Fibroblast of villous mesenchyme (primary cell): ENCODE measurements at regions not wholly inside any gene's neighbourhood (a gene's known extent, or its start where the extent isn't known, plus 50 kb on each side); places are given as distances from the start of the nearest gene placed in this dataset.

Source experiments
- DNase-seq: peaks from one replicate; pipeline ENCODE4 v3.0.0-alpha.2; 2010; ENCODE audit warnings: low read depth
- H3K4me3 ChIP-seq: 2 replicates; pipeline ENCODE4 v1.5.1; 2011; ENCODE audit warnings: low read depth, mild to moderate bottlenecking, low read length
- TF ChIP-seq, protein P1 (sequence below): IDR thresholded peaks from 2 replicates; pipeline ENCODE4 v1.5.1; 2012; ENCODE audit warnings: low read depth, mild to moderate bottlenecking, low read length; ENCODE audit not compliant: insufficient read depth

- TF ChIP-seq, protein P1, sequence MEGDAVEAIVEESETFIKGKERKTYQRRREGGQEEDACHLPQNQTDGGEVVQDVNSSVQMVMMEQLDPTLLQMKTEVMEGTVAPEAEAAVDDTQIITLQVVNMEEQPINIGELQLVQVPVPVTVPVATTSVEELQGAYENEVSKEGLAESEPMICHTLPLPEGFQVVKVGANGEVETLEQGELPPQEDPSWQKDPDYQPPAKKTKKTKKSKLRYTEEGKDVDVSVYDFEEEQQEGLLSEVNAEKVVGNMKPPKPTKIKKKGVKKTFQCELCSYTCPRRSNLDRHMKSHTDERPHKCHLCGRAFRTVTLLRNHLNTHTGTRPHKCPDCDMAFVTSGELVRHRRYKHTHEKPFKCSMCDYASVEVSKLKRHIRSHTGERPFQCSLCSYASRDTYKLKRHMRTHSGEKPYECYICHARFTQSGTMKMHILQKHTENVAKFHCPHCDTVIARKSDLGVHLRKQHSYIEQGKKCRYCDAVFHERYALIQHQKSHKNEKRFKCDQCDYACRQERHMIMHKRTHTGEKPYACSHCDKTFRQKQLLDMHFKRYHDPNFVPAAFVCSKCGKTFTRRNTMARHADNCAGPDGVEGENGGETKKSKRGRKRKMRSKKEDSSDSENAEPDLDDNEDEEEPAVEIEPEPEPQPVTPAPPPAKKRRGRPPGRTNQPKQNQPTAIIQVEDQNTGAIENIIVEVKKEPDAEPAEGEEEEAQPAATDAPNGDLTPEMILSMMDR = no peak
- no peak overlapping the region for H3K4me3 ChIP-seq
- DNase-seq = no peak
Measured at GRCh38 chr4:97334348-97334747, 808.9 kb downstream of the STPG2 start.

DNA sequence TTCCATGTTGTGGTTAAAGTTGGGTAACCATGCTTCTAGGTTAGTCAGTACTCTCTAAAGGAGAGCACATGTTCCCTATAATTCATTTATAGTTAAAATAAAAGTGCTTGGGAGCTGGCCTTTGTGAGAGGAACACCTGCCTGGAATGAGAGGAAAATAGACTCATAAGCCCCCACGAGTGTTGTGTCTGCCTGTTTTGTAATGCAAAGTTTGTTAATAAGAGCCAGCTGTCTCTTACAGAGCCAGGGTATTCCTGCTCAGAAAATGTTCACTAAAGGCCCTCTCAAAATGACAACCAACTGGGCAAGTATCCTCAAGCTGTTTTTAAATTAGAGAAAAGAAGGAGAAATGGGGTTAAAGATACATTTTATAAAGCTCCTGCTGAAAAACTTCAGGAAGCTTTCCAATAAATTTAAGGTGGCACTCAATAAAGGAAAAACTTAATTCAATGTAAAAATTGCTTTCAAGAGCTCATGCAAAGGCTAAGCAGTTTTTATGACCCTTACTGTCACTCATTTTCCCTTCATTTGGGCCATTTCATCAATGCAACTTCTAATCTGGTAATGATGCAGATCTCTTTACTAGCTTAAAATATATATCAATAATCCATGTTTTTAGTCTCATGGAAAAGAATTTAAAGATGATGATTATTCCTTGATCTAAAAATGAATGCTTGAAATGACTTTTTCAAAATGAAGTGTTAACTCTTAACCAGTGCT, 793.6 kb downstream of the STPG2 start:
- TF ChIP-seq, protein P1 = no peak
- no peak for DNase-seq

DNA sequence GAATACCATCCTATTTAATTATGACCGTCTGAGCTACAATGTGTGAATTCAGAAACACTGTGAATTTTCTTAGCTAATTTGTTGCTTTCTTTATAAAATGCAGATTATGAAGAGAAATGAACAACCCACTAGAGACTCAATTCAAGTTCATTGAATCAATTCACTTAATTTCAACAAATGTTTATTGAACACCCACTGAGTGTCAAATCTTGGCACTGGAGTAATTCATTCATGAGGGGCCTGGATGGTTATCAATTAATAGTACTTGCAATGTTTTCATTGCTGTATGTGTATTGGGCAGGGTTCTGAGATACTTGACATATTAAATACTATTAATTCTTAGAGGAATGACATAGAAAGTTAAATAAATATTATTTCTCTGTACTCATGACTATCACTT, 789.4 kb downstream of the STPG2 start:
- no peak for DNase-seq
- TF ChIP-seq, protein P1 = no peak
- H3K4me3 ChIP-seq = no peak overlapping the region

More for the DNA sequence above, 793.6 kb downstream of the STPG2 start:
- no peak overlapping the region for H3K4me3 ChIP-seq

- no peak for DNase-seq
- TF ChIP-seq, protein P1 = no peak
Measured at GRCh38 chr4:97359826-97360225, 783.5 kb downstream of the STPG2 start.

GRCh38 chr4:97360733-97361132, 782.5 kb downstream of the STPG2 start:
- no peak for DNase-seq
- no peak overlapping the region for H3K4me3 ChIP-seq
- TF ChIP-seq, protein P1 = no peak

More at GRCh38 chr4:97359826-97360225, 783.5 kb downstream of the STPG2 start:
- no peak overlapping the region for H3K4me3 ChIP-seq

GRCh38 chr4:97367878-97368277, 775.4 kb downstream of the STPG2 start:
- H3K4me3 ChIP-seq = no peak overlapping the region
- peak; percentile 13 for DNase-seq
- TF ChIP-seq, protein P1 = no peak

- H3K4me3 ChIP-seq = no peak overlapping the region
- TF ChIP-seq, protein P1 = no peak
- no peak for DNase-seq
Measured at GRCh38 chr4:97370568-97370967, 772.7 kb downstream of the STPG2 start.
